HG02884 (cell line): ENCODE measurements at regions not wholly inside any gene's neighbourhood (a gene's known extent, or its start where the extent isn't known, plus 50 kb on each side); places are given as distances from the start of the nearest gene placed in this dataset.

ENCODE experiments used
- ATAC-seq: cut with Tn5 transposase; IDR thresholded peaks from one replicate; pipeline ENCODE4 v1.9.1; 2021; ENCODE audit warnings: mild to moderate bottlenecking, moderate library complexity; ENCODE audit not compliant: unreplicated experiment

- ATAC-seq, result no peak
These were observed 1186.3 kb downstream of the EFNB2 start for GRCh38 chr13:105349082-105349723.

GRCh38 chr13:105346141-105346775 lies 1189.2 kb downstream of the EFNB2 start:
- ATAC-seq, result no peak

GRCh38 chr13:105345730-105346129 lies 1189.7 kb downstream of the EFNB2 start:
- no peak for ATAC-seq

- no peak for ATAC-seq
These were observed 1190.3 kb downstream of the EFNB2 start for GRCh38 chr13:105345131-105345530.

- ATAC-seq, result no peak
These were observed 1192.2 kb downstream of the EFNB2 start for GRCh38 chr13:105343134-105343806.

- no peak for ATAC-seq
These were observed 1193.1 kb downstream of the EFNB2 start for GRCh38 chr13:105342281-105342820.

- ATAC-seq, result no peak
These were observed 1193.7 kb downstream of the EFNB2 start for GRCh38 chr13:105341758-105342157.

GRCh38 chr13:105341256-105341655 lies 1194.2 kb downstream of the EFNB2 start:
- ATAC-seq, result no peak

GRCh38 chr13:105340061-105340606 lies 1195.3 kb downstream of the EFNB2 start:
- ATAC-seq, result no peak

GRCh38 chr13:105338773-105339172 lies 1196.7 kb downstream of the EFNB2 start:
- no peak for ATAC-seq

- no peak for ATAC-seq
These were observed 1197.5 kb downstream of the EFNB2 start for GRCh38 chr13:105338006-105338405.

GRCh38 chr13:105336706-105337576 lies 1198.5 kb downstream of the EFNB2 start:
- ATAC-seq, result no peak

GRCh38 chr13:105334211-105334610 lies 1201.3 kb downstream of the EFNB2 start:
- ATAC-seq, result no peak

GRCh38 chr13:105333416-105333815 lies 1202.0 kb downstream of the EFNB2 start:
- no peak for ATAC-seq

- no peak for ATAC-seq
These were observed 1206.1 kb downstream of the EFNB2 start for GRCh38 chr13:105329359-105329758.

- ATAC-seq, result no peak
These were observed 1207.2 kb downstream of the EFNB2 start for GRCh38 chr13:105328212-105328611.

- no peak for ATAC-seq
These were observed 1207.8 kb downstream of the EFNB2 start for GRCh38 chr13:105327581-105328126.

- ATAC-seq, result no peak
These were observed 1215.6 kb downstream of the EFNB2 start for GRCh38 chr13:105319875-105320274.

- ATAC-seq, result no peak
These were observed 1218.7 kb downstream of the EFNB2 start for GRCh38 chr13:105316731-105317130.

GRCh38 chr13:105312906-105313305 lies 1222.6 kb downstream of the EFNB2 start:
- no peak for ATAC-seq
